ENCODE measurements at regions not wholly inside any gene's neighbourhood (a gene's known extent, or its start where the extent isn't known, plus 50 kb on each side); places are given as distances from the start of the nearest gene placed in this dataset.
A peak's percentile ranks its signal among the peaks of the same experiment; 100 is the strongest.

DNA sequence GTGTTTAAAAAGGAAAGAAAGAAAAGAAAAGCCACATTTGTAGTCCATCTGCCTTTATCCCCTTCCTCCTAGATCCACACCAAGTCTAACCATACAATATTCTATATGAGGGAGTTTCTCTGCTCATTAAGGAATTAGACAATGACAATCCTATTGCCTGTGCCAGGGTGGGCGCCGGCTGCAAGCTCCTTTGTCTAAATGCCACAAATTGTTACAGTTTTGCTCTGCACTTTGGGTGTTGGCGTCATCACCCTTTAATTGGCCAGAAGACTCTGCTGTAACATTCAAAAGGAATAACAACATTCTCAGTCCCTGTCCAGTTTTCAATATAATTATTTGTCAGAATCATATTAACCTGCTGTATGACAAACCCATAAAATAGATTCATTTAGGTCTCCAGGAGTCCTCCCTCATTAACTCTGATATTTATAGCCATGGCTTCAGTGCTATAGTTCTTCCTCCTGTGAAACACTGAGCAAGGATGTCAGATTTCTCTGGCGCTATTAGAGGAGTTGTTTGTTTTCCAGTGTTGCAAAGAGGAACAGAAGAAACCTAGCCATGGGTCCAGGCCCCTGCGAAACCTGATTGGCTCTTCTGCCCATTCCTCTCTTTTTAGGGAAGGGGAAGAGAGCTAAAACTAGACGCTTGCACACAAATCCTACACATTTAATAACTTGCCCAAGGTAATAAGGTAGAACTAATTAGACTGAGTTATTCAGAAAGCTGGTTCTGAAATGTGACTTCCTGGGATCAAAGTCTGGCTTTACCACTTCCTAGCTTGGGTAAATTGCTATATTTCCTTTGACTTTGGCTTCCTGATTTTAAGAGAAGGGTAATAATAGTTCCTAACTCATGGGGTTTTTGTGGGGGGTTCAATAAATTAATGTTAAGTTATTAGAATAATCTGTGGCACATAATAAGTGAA lies 112.4 kb downstream of the CD47 start:
- no peaks in the 10 kb centered on the region for H3K9me3 ChIP-seq
- in situ Hi-C loops (cut with MboI; ENCODE audit: low sequenced_read_pairs) = no loop called here
- no peaks in the 10 kb centered on the region for H3K36me3 ChIP-seq (replicated peaks)
- no peak overlapping the region for H3K4me3 ChIP-seq
- H3K4me1 ChIP-seq = no peaks in the 10 kb centered on the region
- no peaks in the 10 kb centered on the region for H3K27me3 ChIP-seq (ENCODE audit: low read depth)
- DNase-seq (ENCODE audit: low spot score in 2 of 2) = no peak

DNA sequence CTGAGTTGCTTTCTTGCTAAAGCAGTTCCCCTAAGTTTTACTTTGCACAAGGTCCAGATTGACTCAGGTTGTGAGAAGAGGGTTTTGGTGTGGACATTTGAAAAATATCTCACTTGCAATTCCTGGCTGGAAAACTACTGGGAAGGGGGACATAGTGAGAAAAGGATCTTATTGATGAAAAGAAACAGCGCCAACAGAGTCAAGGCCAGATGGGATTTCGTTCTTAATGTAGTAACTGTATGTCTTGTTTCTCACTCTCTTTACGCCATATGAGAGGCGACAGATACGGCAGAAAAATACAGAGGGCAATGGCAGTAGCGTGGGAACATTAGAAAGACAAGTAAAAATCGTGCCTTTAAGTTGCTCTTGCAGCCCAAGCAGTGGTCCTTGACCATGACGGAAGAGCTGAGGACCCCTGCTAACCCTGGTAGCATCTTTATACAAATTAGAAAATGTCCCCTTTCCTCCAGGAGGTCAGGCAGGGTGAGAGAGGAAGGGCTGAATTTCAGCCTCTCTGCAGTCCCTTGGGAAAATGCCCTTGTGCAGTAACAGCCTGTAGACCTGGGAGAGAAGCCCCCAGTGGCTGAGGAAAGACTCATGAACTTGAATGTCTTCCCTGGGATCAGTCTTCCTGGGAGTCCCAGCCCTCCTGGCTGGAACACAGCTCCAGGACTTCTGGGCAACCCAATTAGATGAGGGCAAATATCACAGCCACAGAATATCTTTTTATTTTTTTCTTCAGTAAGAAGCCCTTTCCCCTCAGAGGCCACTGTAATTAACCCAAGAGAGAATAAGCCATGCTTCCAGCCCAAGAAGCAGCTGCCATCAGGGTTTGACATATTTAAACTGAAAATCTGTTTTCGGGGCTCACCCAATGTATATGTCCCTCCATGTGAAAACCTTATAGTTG lies 113.4 kb downstream of the CD47 start:
- in situ Hi-C loops (cut with MboI; ENCODE audit: low sequenced_read_pairs) = no loop called here
- Histone ChIP-seq H3K36me3 (replicated peaks) (no peaks in the 10 kb centered on the region), H3K27me3 (ENCODE audit: low read depth) (no peaks in the 10 kb centered on the region), H3K9me3 (no peaks in the 10 kb centered on the region), H3K4me1 (no peaks in the 10 kb centered on the region), H3K4me3 (no peak overlapping the region)
- no peak for DNase-seq (ENCODE audit: low spot score in 2 of 2)

DNA sequence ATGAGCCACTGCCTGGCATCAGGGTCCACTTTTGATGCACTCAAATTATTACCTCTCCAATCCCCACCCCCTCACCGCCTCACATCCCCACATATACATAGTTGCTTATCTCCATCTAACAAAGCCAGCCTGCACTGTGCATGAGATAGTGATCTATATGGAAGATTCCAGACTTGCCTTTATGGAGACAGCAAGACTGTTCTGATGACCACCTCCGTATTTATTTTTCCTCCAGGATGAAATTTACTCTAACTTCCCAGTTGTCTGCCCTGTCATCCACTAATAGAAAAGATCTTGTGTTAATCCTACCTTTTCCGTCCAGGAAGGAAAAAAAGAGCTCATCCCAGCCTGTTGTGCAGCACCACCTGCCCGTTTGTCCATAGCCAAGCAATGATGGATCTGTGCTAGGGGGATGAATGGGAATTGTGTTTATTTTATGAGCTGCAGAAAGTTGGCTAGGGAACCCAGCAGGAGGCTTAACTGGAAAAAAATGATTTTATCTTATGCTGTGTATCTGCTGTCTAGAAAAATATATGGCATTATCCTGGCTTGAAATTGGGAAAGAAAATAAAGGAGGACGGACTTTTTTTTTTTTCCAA lies 114.5 kb downstream of the CD47 start:
- H3K27me3 ChIP-seq (ENCODE audit: low read depth) = no peaks in the 10 kb centered on the region
- H3K4me1 ChIP-seq = no peaks in the 10 kb centered on the region
- no peak for DNase-seq (ENCODE audit: low spot score in 2 of 2)
- H3K4me3 ChIP-seq = no peak overlapping the region
- in situ Hi-C loops (cut with MboI; ENCODE audit: low sequenced_read_pairs) = no loop called here
- no peaks in the 10 kb centered on the region for H3K9me3 ChIP-seq
- H3K36me3 ChIP-seq (replicated peaks) = no peaks in the 10 kb centered on the region

DNA sequence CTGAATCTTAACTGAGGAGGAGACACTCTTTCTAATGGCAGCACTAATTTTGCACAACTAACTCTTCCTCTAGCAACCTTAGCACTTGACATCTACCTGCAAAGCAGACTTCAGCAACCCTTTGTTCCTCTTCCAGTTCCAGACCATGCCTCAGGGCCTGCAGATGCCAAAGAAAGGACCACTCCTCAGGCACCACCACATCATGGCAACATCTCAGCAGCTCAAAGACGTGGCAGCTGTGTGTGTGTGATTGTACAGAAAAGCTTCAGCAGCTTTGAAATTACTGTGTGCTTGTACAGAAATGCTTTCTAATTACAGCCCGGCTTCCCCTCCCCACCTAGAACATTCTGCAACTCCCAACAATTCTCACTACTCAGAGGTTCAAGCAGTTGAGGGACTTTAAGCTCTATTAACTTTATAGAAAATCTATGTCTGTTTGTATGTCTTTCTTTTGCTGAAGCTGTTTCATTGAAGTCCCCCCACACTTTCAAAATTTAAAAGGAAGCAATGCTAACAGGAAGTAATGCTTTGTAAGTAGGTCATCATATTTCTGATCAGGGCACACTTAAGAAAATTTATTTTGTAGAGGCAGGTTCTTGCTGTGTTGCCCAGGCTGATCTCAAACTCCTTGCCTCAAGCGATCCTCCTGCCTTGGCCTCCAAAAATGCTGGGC lies 115.2 kb downstream of the CD47 start:
- DNase-seq (ENCODE audit: low spot score in 2 of 2) = no peak
- in situ Hi-C loops (cut with MboI; ENCODE audit: low sequenced_read_pairs) = no loop called here
- no peaks in the 10 kb centered on the region for H3K36me3 ChIP-seq (replicated peaks)
- H3K9me3 ChIP-seq = no peaks in the 10 kb centered on the region
- no peaks in the 10 kb centered on the region for H3K27me3 ChIP-seq (ENCODE audit: low read depth)
- no peak overlapping the region for H3K4me3 ChIP-seq
- H3K4me1 ChIP-seq = no peaks in the 10 kb centered on the region

DNA sequence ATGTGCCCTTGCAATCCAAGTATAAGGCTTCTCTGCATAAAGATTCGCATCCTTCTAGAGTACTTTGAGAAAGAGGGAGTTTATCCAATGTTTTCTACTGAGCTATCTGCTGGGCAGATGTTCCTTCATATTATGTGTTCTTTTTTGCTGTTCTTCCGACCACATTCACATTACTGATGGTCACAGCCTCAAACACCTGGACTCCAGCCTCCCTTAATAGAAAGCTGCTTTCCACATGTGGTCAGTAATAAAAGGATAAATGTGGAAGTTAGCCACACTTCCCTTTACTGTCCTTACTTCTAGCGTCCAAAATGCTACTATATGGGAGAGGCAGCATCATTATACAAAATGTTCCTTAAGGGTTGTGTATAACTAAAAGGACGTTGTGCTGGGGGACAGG lies 116.9 kb downstream of the CD47 start:
- Histone ChIP-seq H3K4me1 (no peaks in the 10 kb centered on the region), H3K4me3 (no peak overlapping the region), H3K27me3 (ENCODE audit: low read depth) (no peaks in the 10 kb centered on the region), H3K9me3 (no peaks in the 10 kb centered on the region), H3K36me3 (replicated peaks) (no peaks in the 10 kb centered on the region)
- DNase-seq (ENCODE audit: low spot score in 2 of 2) = no peak
- in situ Hi-C loops (cut with MboI; ENCODE audit: low sequenced_read_pairs) = no loop called here

DNA sequence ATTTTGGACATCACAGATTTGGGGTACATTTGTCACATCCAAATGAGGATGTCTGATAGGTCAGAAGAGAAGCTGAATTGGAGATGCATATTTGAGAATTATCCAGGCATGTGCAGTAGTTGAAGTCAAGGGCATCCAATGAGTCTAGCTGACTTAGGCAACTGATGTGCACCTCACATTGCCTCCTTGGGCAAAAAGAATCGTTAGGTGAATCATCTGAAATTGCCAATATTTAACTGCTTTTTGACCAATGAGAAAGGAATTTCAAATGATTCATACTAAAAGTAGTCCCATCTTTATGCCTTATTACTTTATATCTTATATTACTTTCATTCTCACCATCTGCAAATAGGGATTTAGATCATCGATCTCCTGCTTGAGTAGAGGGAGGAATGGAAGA lies 117.7 kb downstream of the CD47 start:
- no peaks in the 10 kb centered on the region for H3K27me3 ChIP-seq (ENCODE audit: low read depth)
- in situ Hi-C loops (cut with MboI; ENCODE audit: low sequenced_read_pairs) = no loop called here
- no peaks in the 10 kb centered on the region for H3K4me1 ChIP-seq
- no peaks in the 10 kb centered on the region for H3K36me3 ChIP-seq (replicated peaks)
- no peaks in the 10 kb centered on the region for H3K9me3 ChIP-seq
- no peak overlapping the region for H3K4me3 ChIP-seq
- DNase-seq (ENCODE audit: low spot score in 2 of 2) = no peak

DNA sequence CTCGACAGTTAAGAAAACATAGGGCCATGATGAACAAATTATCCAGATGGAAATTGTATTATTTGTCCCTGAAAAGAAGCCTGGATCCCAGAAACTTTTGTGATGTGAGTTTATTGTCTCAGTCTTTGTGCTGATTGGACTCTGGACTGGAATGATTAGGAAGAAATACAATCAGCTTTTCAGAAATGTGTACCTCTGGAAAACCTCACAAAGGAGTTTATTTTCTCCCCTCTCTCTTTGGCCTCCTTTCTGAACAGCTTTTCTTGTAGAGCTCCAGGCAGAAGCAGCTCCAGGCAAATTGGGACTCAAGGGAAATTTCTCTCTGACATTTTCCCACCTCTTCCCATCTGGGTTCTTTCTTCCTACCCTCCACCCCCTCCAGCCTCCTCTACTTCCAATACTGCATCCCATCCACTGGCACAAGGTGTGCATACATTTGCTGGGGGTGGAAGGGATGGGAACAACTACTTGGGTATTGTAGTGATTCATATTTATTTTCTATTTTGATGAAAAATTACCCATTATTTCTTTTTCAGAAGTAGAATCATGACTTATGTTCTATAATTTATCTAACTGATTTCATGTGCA lies 119.7 kb downstream of the CD47 start:
- H3K4me1 ChIP-seq = no peaks in the 10 kb centered on the region
- in situ Hi-C loops (cut with MboI; ENCODE audit: low sequenced_read_pairs) = no loop called here
- no peak overlapping the region for H3K4me3 ChIP-seq
- H3K27me3 ChIP-seq (ENCODE audit: low read depth) = no peaks in the 10 kb centered on the region
- peak in 1 of 2 experiments; percentile 5 for DNase-seq (ENCODE audit: low spot score in 2 of 2)
- no peaks in the 10 kb centered on the region for H3K36me3 ChIP-seq (replicated peaks)
- no peaks in the 10 kb centered on the region for H3K9me3 ChIP-seq

DNA sequence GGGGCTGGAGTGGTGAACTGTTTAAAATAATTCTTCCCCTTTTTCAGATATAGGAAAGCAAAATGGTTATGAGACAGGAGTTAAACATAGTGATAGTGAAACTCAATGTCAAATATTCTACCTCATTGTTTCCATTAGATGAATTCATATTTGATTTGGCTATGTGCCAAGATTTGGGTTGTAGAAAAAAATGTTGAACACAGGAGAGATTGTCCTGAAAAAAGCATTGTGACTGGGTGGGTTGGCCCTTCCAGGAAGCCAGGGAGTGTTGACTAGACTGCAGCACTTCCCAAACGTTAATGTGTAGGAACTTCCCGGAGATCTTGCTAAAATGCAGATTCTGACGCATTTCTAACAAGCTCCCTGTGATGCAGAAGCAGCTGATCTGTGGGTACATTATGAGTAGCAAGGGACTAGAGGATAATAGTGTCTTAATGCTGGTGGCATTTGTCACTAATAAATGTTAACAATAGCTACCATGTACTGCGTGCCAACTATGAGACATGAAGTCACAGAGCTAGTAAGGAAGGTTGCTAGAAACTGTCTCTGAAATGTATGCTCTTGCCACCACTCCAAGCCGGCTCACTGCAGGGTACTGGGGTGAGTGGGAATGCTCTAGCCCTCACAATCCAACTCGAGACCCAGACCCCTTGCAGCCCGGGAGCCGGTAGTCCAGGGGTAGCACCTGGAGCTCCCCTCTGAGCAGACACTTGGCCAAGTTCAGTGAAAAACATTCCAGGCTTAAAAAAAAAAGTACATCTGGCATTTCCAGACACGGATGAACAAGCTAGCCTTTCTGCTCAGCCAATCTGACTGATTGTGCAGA lies 120.6 kb downstream of the CD47 start:
- H3K36me3 ChIP-seq (replicated peaks) = no peaks in the 10 kb centered on the region
- H3K27me3 ChIP-seq (ENCODE audit: low read depth) = no peaks in the 10 kb centered on the region
- DNase-seq (ENCODE audit: low spot score in 2 of 2) = no peak
- no peak overlapping the region for H3K4me3 ChIP-seq
- in situ Hi-C loops (cut with MboI; ENCODE audit: low sequenced_read_pairs) = no loop called here
- no peaks in the 10 kb centered on the region for H3K9me3 ChIP-seq
- H3K4me1 ChIP-seq = no peaks in the 10 kb centered on the region

DNA sequence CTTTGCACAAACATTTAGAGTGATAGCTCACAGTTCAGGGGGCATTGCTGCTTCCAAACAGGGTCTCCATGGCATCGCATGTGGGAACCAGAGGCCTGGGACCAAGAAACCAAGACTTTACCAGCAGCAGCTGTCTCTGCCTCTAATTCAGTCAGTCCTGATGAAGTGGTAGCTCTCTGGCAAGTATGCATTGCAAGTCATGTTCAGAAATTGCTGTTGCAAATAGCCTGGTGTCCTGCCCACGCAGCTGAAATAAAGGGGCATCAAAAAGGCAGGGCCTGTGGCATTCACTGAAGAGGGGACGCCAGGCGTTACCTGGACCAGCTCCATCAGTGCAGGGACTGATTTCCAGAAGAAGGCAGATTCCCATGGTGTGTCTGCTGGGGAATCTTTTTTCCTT lies 121.3 kb downstream of the CD47 start:
- Histone ChIP-seq H3K4me3 (no peak overlapping the region), H3K27me3 (ENCODE audit: low read depth) (no peaks in the 10 kb centered on the region), H3K9me3 (no peaks in the 10 kb centered on the region), H3K4me1 (no peaks in the 10 kb centered on the region), H3K36me3 (replicated peaks) (no peaks in the 10 kb centered on the region)
- no peak for DNase-seq (ENCODE audit: low spot score in 2 of 2)
- in situ Hi-C loops (cut with MboI; ENCODE audit: low sequenced_read_pairs) = no loop called here

DNA sequence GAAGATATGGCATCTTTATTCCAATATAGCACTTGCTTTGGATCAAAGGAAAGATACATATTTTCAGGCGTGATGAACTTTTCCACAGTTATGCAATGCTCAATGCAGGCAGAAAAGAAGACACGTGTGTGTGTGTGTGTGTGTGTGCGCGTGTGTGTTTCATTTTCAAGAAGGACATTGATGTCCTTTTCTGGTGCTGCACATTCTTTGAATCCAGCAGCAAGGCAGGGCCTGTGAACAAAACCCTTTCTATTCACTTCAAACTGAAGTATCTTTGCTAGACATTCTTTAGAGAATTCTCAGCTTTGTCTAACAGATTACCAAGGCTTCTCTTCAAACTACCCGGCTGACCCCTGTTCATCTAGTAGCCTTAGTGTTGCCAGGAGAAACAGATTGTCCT lies 124.6 kb downstream of the CD47 start:
- in situ Hi-C loops (cut with MboI; ENCODE audit: low sequenced_read_pairs) = no loop called here
- no peaks in the 10 kb centered on the region for H3K36me3 ChIP-seq (replicated peaks)
- DNase-seq (ENCODE audit: low spot score in 2 of 2) = no peak
- H3K4me1 ChIP-seq = no peaks in the 10 kb centered on the region
- H3K4me3 ChIP-seq = no peak overlapping the region
- H3K27me3 ChIP-seq (ENCODE audit: low read depth) = no peaks in the 10 kb centered on the region
- no peaks in the 10 kb centered on the region for H3K9me3 ChIP-seq

DNA sequence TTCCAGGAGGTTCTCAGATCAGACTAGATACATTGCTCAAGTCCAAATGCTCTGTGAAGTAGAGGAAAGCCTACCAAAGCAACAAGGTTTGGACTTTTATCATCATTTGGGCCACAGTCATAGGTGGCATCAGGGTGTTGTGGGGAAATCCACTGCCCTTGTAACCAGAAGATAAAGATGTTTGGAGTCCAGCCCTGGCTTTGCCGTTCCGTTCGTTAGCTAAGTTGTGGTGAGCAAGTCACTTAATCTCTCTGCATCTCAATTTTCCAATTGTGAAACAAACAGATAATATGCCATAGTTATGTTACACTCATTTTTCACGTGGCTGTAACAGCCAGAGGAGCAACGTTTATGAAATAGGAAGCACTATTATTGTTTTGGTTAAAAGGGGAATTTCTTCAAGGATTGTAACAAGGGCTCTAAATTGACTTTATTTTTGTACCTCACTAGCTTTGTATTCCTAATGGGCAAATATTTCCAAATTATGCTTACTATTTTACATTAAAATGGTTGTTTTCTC lies 125.6 kb downstream of the CD47 start:
- H3K27me3 ChIP-seq (ENCODE audit: low read depth) = no peaks in the 10 kb centered on the region
- in situ Hi-C loops (cut with MboI; ENCODE audit: low sequenced_read_pairs) = no loop called here
- no peaks in the 10 kb centered on the region for H3K4me1 ChIP-seq
- no peak overlapping the region for H3K4me3 ChIP-seq
- no peaks in the 10 kb centered on the region for H3K36me3 ChIP-seq (replicated peaks)
- DNase-seq (ENCODE audit: low spot score in 2 of 2) = no peak
- H3K9me3 ChIP-seq = no peaks in the 10 kb centered on the region

DNA sequence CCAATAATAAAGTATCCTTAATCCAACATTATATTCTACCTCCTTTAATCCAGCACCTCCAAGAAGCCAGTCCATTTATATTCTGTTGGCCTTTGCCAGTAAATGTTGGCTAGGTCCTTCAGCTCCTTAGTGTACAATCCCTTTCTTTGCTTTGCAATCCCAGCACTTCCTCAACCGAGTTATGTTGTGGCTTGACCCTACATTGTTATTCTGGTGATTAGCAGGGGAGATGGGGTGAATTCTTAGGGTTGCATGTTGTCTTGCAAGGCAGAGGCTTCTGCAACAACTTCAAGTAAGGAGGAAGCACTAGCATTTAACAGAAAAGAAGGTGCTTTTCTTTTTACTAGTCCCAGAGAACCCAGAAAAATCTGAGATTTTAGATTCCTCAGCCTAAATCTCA lies 127.2 kb downstream of the CD47 start:
- DNase-seq (ENCODE audit: low spot score in 2 of 2) = no peak
- H3K27me3 ChIP-seq (ENCODE audit: low read depth) = no peaks in the 10 kb centered on the region
- in situ Hi-C loops (cut with MboI; ENCODE audit: low sequenced_read_pairs) = no loop called here
- H3K9me3 ChIP-seq = no peaks in the 10 kb centered on the region
- H3K36me3 ChIP-seq (replicated peaks) = no peaks in the 10 kb centered on the region
- H3K4me3 ChIP-seq = no peak overlapping the region
- no peaks in the 10 kb centered on the region for H3K4me1 ChIP-seq

Measured in HAP-1 (cell line).